ENCODE measurements at regions not wholly inside any gene's neighbourhood (a gene's known extent, or its start where the extent isn't known, plus 50 kb on each side); places are given as distances from the start of the nearest gene placed in this dataset.

GRCh38 chr18:38262661-38263060 lies 697.1 kb upstream of the CELF4 start:
- no peaks in the 10 kb centered on the region for H3K9me3 ChIP-seq (ENCODE audit: control extremely low read depth in 1 of 5, control insufficient read depth in 4 of 5, insufficient read depth in 2 of 5, low read depth in 1 of 5, low read length in 4 of 5)
- H3K4me1 ChIP-seq (ENCODE audit: control extremely low read depth in 1 of 4, control insufficient read depth in 4 of 4, insufficient read depth in 4 of 4, low read length in 3 of 4), result peaks cover 0 to 9% (median 3%) of the 10 kb centered on the region in 4 experiments
- no peaks in the 10 kb centered on the region for H3K27me3 ChIP-seq (replicated peaks in 2 of 5; ENCODE audit: control insufficient read depth in 4 of 5, insufficient read depth in 5 of 5, low read length in 4 of 5)
- POLR2A ChIA-PET, result no interaction called here
- CTCF ChIA-PET, result no interaction called here
- DNase-seq, result no peak
- no peak overlapping the region for H3K4me3 ChIP-seq (ENCODE audit: control insufficient read depth in 1 of 7, extremely low read depth in 1 of 7, insufficient read depth in 4 of 7, low read depth in 2 of 7, low read length in 6 of 7)
- no peak overlapping the region for H3K27ac ChIP-seq (ENCODE audit: insufficient read depth in 1 of 2, low read depth in 1 of 2, low read length in 2 of 2, poor library complexity in 1 of 2, severe bottlenecking in 2 of 2)
- H3K36me3 ChIP-seq (ENCODE audit: control insufficient read depth in 4 of 4, insufficient read depth in 4 of 4, low read length in 3 of 4), result no peaks in the 10 kb centered on the region

- peaks cover 0 to 12% (median 4%) of the 10 kb centered on the region in 4 experiments for H3K4me1 ChIP-seq (ENCODE audit: control extremely low read depth in 1 of 4, control insufficient read depth in 4 of 4, insufficient read depth in 4 of 4, low read length in 3 of 4)
- no peak overlapping the region for H3K27ac ChIP-seq (ENCODE audit: insufficient read depth in 1 of 2, low read depth in 1 of 2, low read length in 2 of 2, poor library complexity in 1 of 2, severe bottlenecking in 2 of 2)
- H3K36me3 ChIP-seq (ENCODE audit: control insufficient read depth in 4 of 4, insufficient read depth in 4 of 4, low read length in 3 of 4), result no peaks in the 10 kb centered on the region
- peak overlapping the region in 1 of 7 experiments; percentile 19 for H3K4me3 ChIP-seq (ENCODE audit: control insufficient read depth in 1 of 7, extremely low read depth in 1 of 7, insufficient read depth in 4 of 7, low read depth in 2 of 7, low read length in 6 of 7)
- ChIA-PET POLR2A (no interaction called here), CTCF (interaction anchor here (1.7 kb wide), 1 partner anchor 21 kb away, joined by 4 read pairs; no protein-coding TSS in a partner anchor)
- 0% methylated on average over 3 of the region's 4 CpGs for WGBS (ENCODE audit: insufficient coverage)
- peak in 2 of 3 donors; percentile 39 to 50 for DNase-seq
- no peaks in the 10 kb centered on the region for H3K9me3 ChIP-seq (ENCODE audit: control extremely low read depth in 1 of 5, control insufficient read depth in 4 of 5, insufficient read depth in 2 of 5, low read depth in 1 of 5, low read length in 4 of 5)
- no peaks in the 10 kb centered on the region for H3K27me3 ChIP-seq (replicated peaks in 2 of 5; ENCODE audit: control insufficient read depth in 4 of 5, insufficient read depth in 5 of 5, low read length in 4 of 5)
Observed at GRCh38 chr18:38257661-38258060, 692.1 kb upstream of the CELF4 start.

- Histone ChIP-seq H3K4me1 (ENCODE audit: control extremely low read depth in 1 of 4, control insufficient read depth in 4 of 4, insufficient read depth in 4 of 4, low read length in 3 of 4) (peaks cover 0 to 12% (median 4%) of the 10 kb centered on the region in 4 experiments), H3K9me3 (ENCODE audit: control extremely low read depth in 1 of 5, control insufficient read depth in 4 of 5, insufficient read depth in 2 of 5, low read depth in 1 of 5, low read length in 4 of 5) (no peaks in the 10 kb centered on the region), H3K27me3 (replicated peaks in 2 of 5; ENCODE audit: control insufficient read depth in 4 of 5, insufficient read depth in 5 of 5, low read length in 4 of 5) (no peaks in the 10 kb centered on the region), H3K36me3 (ENCODE audit: control insufficient read depth in 4 of 4, insufficient read depth in 4 of 4, low read length in 3 of 4) (no peaks in the 10 kb centered on the region), H3K4me3 (ENCODE audit: control insufficient read depth in 1 of 7, extremely low read depth in 1 of 7, insufficient read depth in 4 of 7, low read depth in 2 of 7, low read length in 6 of 7) (no peak overlapping the region), H3K27ac (ENCODE audit: insufficient read depth in 1 of 2, low read depth in 1 of 2, low read length in 2 of 2, poor library complexity in 1 of 2, severe bottlenecking in 2 of 2) (no peak overlapping the region)
- DNase-seq, result no peak
- POLR2A ChIA-PET, result no interaction called here
- CTCF ChIA-PET, result no interaction called here
- 100% methylated on average over 1 of the region's 2 CpGs for WGBS (ENCODE audit: insufficient coverage)
Observed at GRCh38 chr18:38256366-38256765, 690.8 kb upstream of the CELF4 start.

- DNase-seq, result no peak
- POLR2A ChIA-PET, result no interaction called here
- no peaks in the 10 kb centered on the region for H3K36me3 ChIP-seq (ENCODE audit: control insufficient read depth in 4 of 4, insufficient read depth in 4 of 4, low read length in 3 of 4)
- H3K9me3 ChIP-seq (ENCODE audit: control extremely low read depth in 1 of 5, control insufficient read depth in 4 of 5, insufficient read depth in 2 of 5, low read depth in 1 of 5, low read length in 4 of 5), result peaks cover 0 to 6% (median 1%) of the 10 kb centered on the region in 5 experiments
- CTCF ChIA-PET, result no interaction called here
- H3K4me3 ChIP-seq (ENCODE audit: control insufficient read depth in 1 of 7, extremely low read depth in 1 of 7, insufficient read depth in 4 of 7, low read depth in 2 of 7, low read length in 6 of 7), result no peak overlapping the region
- no CpG with 5 or more reads among the region's 5 CpGs for WGBS (ENCODE audit: insufficient coverage)
- H3K4me1 ChIP-seq (ENCODE audit: control extremely low read depth in 1 of 4, control insufficient read depth in 4 of 4, insufficient read depth in 4 of 4, low read length in 3 of 4), result no peaks in the 10 kb centered on the region
- no peak overlapping the region for H3K27ac ChIP-seq (ENCODE audit: insufficient read depth in 1 of 2, low read depth in 1 of 2, low read length in 2 of 2, poor library complexity in 1 of 2, severe bottlenecking in 2 of 2)
- H3K27me3 ChIP-seq (replicated peaks in 2 of 5; ENCODE audit: control insufficient read depth in 4 of 5, insufficient read depth in 5 of 5, low read length in 4 of 5), result no peaks in the 10 kb centered on the region
Observed at GRCh38 chr18:38250971-38251370, 685.4 kb upstream of the CELF4 start.

- no peak overlapping the region for H3K4me3 ChIP-seq (ENCODE audit: control insufficient read depth in 1 of 7, extremely low read depth in 1 of 7, insufficient read depth in 4 of 7, low read depth in 2 of 7, low read length in 6 of 7)
- 44% methylated on average over 2 of the region's 3 CpGs for WGBS (ENCODE audit: insufficient coverage)
- H3K27me3 ChIP-seq (replicated peaks in 2 of 5; ENCODE audit: control insufficient read depth in 4 of 5, insufficient read depth in 5 of 5, low read length in 4 of 5), result no peaks in the 10 kb centered on the region
- DNase-seq, result peak in 2 of 3 donors; percentile 8 to 20
- POLR2A ChIA-PET, result no interaction called here
- H3K9me3 ChIP-seq (ENCODE audit: control extremely low read depth in 1 of 5, control insufficient read depth in 4 of 5, insufficient read depth in 2 of 5, low read depth in 1 of 5, low read length in 4 of 5), result peaks cover 0 to 6% (median 2%) of the 10 kb centered on the region in 5 experiments
- H3K4me1 ChIP-seq (ENCODE audit: control extremely low read depth in 1 of 4, control insufficient read depth in 4 of 4, insufficient read depth in 4 of 4, low read length in 3 of 4), result peaks cover 0 to 6% (median 0%) of the 10 kb centered on the region in 4 experiments
- no peaks in the 10 kb centered on the region for H3K36me3 ChIP-seq (ENCODE audit: control insufficient read depth in 4 of 4, insufficient read depth in 4 of 4, low read length in 3 of 4)
- CTCF ChIA-PET, result interaction anchor here (1.1 kb wide), 1 partner anchor 10 kb away, joined by 3 read pairs; no protein-coding TSS in a partner anchor
- H3K27ac ChIP-seq (ENCODE audit: insufficient read depth in 1 of 2, low read depth in 1 of 2, low read length in 2 of 2, poor library complexity in 1 of 2, severe bottlenecking in 2 of 2), result no peak overlapping the region
Observed at GRCh38 chr18:38244480-38244879, 678.9 kb upstream of the CELF4 start.

- POLR2A ChIA-PET, result no interaction called here
Observed at GRCh38 chr18:38243291-38243690, 677.7 kb upstream of the CELF4 start.

GRCh38 chr18:38241736-38242135 lies 676.1 kb upstream of the CELF4 start:
- H3K4me1 ChIP-seq (ENCODE audit: control extremely low read depth in 1 of 4, control insufficient read depth in 4 of 4, insufficient read depth in 4 of 4, low read length in 3 of 4), result peaks cover 0 to 6% (median 0%) of the 10 kb centered on the region in 4 experiments
- H3K4me3 ChIP-seq (ENCODE audit: control insufficient read depth in 1 of 7, extremely low read depth in 1 of 7, insufficient read depth in 4 of 7, low read depth in 2 of 7, low read length in 6 of 7), result no peak overlapping the region
- 100% methylated on average over 2 of the region's 2 CpGs for WGBS (ENCODE audit: insufficient coverage)
- ChIA-PET POLR2A (no interaction called here), CTCF (no interaction called here)
- peaks cover 0 to 6% (median 2%) of the 10 kb centered on the region in 5 experiments for H3K9me3 ChIP-seq (ENCODE audit: control extremely low read depth in 1 of 5, control insufficient read depth in 4 of 5, insufficient read depth in 2 of 5, low read depth in 1 of 5, low read length in 4 of 5)
- no peaks in the 10 kb centered on the region for H3K27me3 ChIP-seq (replicated peaks in 2 of 5; ENCODE audit: control insufficient read depth in 4 of 5, insufficient read depth in 5 of 5, low read length in 4 of 5)
- no peaks in the 10 kb centered on the region for H3K36me3 ChIP-seq (ENCODE audit: control insufficient read depth in 4 of 4, insufficient read depth in 4 of 4, low read length in 3 of 4)
- H3K27ac ChIP-seq (ENCODE audit: insufficient read depth in 1 of 2, low read depth in 1 of 2, low read length in 2 of 2, poor library complexity in 1 of 2, severe bottlenecking in 2 of 2), result no peak overlapping the region
- no peak for DNase-seq

More at GRCh38 chr18:38243291-38243690, 677.7 kb upstream of the CELF4 start:
- CTCF ChIA-PET, result no interaction called here
- DNase-seq, result no peak
- Histone ChIP-seq H3K9me3 (ENCODE audit: control extremely low read depth in 1 of 5, control insufficient read depth in 4 of 5, insufficient read depth in 2 of 5, low read depth in 1 of 5, low read length in 4 of 5) (peaks cover 0 to 6% (median 2%) of the 10 kb centered on the region in 5 experiments), H3K27me3 (replicated peaks in 2 of 5; ENCODE audit: control insufficient read depth in 4 of 5, insufficient read depth in 5 of 5, low read length in 4 of 5) (no peaks in the 10 kb centered on the region), H3K4me1 (ENCODE audit: control extremely low read depth in 1 of 4, control insufficient read depth in 4 of 4, insufficient read depth in 4 of 4, low read length in 3 of 4) (peaks cover 0 to 6% (median 0%) of the 10 kb centered on the region in 4 experiments), H3K4me3 (ENCODE audit: control insufficient read depth in 1 of 7, extremely low read depth in 1 of 7, insufficient read depth in 4 of 7, low read depth in 2 of 7, low read length in 6 of 7) (no peak overlapping the region), H3K36me3 (ENCODE audit: control insufficient read depth in 4 of 4, insufficient read depth in 4 of 4, low read length in 3 of 4) (no peaks in the 10 kb centered on the region), H3K27ac (ENCODE audit: insufficient read depth in 1 of 2, low read depth in 1 of 2, low read length in 2 of 2, poor library complexity in 1 of 2, severe bottlenecking in 2 of 2) (no peak overlapping the region)
- 100% methylated on average over 2 of the region's 2 CpGs for WGBS (ENCODE audit: insufficient coverage)
